Osteocyte (in vitro differentiated cells): ENCODE measurements at regions not wholly inside any gene's neighbourhood (a gene's known extent, or its start where the extent isn't known, plus 50 kb on each side); places are given as distances from the start of the nearest gene placed in this dataset.

Experiments
- DNase-seq: peaks from one replicate; pipeline ENCODE4 v3.0.0; 2021; ENCODE audit warnings: mixed read lengths; ENCODE audit not compliant: unreplicated experiment; ENCODE audit errors: extremely low spot score
- H3K27ac Mint-ChIP-seq: one replicate; pipeline ENCODE4 v1.8.0; 2021; ENCODE audit warnings: mild to moderate bottlenecking, mixed read lengths; ENCODE audit not compliant: unreplicated experiment
- H3K27me3 Mint-ChIP-seq: one replicate; pipeline ENCODE4 v1.8.0; 2021; ENCODE audit warnings: mixed read lengths; ENCODE audit not compliant: unreplicated experiment
- H3K36me3 Mint-ChIP-seq: one replicate; pipeline ENCODE4 v1.8.0; 2021; ENCODE audit warnings: mixed read lengths; ENCODE audit not compliant: unreplicated experiment
- H3K4me1 Mint-ChIP-seq: one replicate; pipeline ENCODE4 v1.8.0; 2021; ENCODE audit warnings: mixed read lengths; ENCODE audit not compliant: unreplicated experiment
- H3K4me3 Mint-ChIP-seq: one replicate; pipeline ENCODE4 v1.8.0; 2021; ENCODE audit warnings: mild to moderate bottlenecking, moderate library complexity, mixed read lengths; ENCODE audit not compliant: unreplicated experiment
- H3K9me3 Mint-ChIP-seq: one replicate; pipeline ENCODE4 v1.8.0; 2021; ENCODE audit warnings: mixed read lengths; ENCODE audit not compliant: unreplicated experiment
- CTCF ChIP-seq: fragments of 200-600 bp; sonication (generic); IDR thresholded peaks from 2 replicates; pipeline ENCODE4 v1.5.0; 2021; ENCODE audit warnings: antibody characterized with exemption, mild to moderate bottlenecking, moderate library complexity

DNA sequence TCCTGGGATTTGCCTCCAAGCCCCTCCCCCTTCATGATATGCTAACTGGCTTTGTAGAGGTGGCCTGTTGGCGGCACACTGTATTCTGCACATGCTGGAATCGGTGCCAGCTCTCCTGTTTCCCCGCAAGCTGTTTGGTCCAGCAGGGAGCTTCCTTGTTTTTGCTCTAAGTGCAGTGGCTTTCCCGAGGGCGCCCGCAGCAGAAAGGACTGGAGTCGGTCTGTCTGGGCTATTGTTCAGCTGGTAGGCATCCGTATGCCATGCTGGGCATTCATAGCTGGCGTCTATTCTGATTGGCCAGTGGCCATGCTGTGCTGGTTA is 88.9 kb upstream of the MED13L start:
- Mint-ChIP-seq H3K36me3 (no peaks in the 10 kb centered on the region), H3K4me1 (peaks cover 33% of the 10 kb centered on the region), H3K4me3 (no peak overlapping the region), H3K27me3 (no peaks in the 10 kb centered on the region), H3K27ac (no peak overlapping the region), H3K9me3 (no peaks in the 10 kb centered on the region)
- TF ChIP-seq CTCF: no peak
- DNase-seq: no peak

- no peak for TF ChIP-seq CTCF
- no peaks in the 10 kb centered on the region for H3K27me3 Mint-ChIP-seq
- H3K9me3 Mint-ChIP-seq: no peaks in the 10 kb centered on the region
- no peak overlapping the region for H3K27ac Mint-ChIP-seq
- no peak for DNase-seq
- H3K4me1 Mint-ChIP-seq: peaks cover 36% of the 10 kb centered on the region
- H3K4me3 Mint-ChIP-seq: no peak overlapping the region
- no peaks in the 10 kb centered on the region for H3K36me3 Mint-ChIP-seq
Measured at GRCh38 chr12:116366824-116367223, 89.3 kb upstream of the MED13L start.

- Mint-ChIP-seq H3K4me1 (peaks cover 43% of the 10 kb centered on the region), H3K36me3 (no peaks in the 10 kb centered on the region), H3K27ac (peak overlapping the region; percentile 71), H3K4me3 (no peak overlapping the region), H3K9me3 (no peaks in the 10 kb centered on the region), H3K27me3 (no peaks in the 10 kb centered on the region)
- no peak for TF ChIP-seq CTCF
- no peak for DNase-seq
Measured at GRCh38 chr12:116368196-116369194, 91.0 kb upstream of the MED13L start.

DNA sequence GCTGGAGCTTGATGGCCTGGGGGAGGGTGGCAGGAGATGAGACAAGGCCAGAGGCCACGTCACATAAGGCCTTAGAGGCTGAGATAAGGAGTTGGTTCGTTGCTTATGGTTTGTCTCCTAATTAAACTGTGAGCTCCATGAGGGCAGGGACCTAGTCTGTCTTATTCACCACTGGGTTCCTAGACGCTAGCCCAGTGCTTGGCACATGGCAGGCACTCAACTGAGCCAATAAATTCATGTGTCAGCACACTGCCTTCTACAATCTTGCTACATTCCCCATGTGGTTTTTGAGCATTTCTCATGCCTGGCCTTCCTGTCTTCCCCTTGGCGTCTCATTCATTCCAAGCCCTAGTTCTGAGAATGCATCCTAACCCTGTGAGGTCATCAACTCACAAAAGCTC is 92.5 kb upstream of the MED13L start:
- Mint-ChIP-seq H3K27me3 (no peaks in the 10 kb centered on the region), H3K4me3 (no peak overlapping the region), H3K27ac (peak overlapping the region; percentile 34), H3K36me3 (no peaks in the 10 kb centered on the region), H3K9me3 (no peaks in the 10 kb centered on the region), H3K4me1 (peaks cover 47% of the 10 kb centered on the region)
- DNase-seq: no peak
- no peak for TF ChIP-seq CTCF

DNA sequence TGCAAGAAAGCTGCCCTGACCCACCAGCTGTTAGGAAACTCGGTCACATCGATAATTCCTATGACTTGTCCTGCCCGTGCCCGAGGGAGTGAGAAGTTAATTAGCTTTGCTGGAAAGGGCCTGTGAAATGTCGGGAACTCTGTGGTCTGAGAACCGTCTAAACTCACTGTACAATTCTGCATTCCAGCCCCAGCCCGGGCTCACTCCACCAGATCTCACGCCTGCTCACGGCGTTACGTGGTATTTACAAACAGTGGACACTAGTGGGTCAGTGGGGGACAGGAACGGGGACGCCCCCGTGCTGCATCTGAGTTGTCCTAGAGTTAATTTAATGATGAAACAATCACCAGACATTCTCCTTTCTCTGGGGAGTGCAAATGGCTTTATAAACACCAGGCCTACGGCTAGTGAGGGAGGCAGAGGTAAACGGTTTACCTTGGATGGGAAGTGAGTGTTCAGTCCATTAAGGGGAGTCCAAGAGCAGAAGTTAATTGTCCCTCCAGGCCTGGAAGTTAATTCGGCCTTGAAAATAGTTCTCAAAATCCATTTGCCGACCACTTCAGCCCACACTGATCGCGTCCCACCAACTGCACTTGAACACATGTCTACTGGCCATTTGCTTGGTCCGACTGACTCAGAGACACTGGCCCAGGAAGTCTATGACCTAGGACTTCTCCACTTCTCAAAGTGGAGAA is 93.5 kb upstream of the MED13L start:
- H3K4me1 Mint-ChIP-seq: peaks cover 48% of the 10 kb centered on the region
- no peak for DNase-seq

More for the DNA sequence above, 93.5 kb upstream of the MED13L start:
- no peak for TF ChIP-seq CTCF
- Mint-ChIP-seq H3K9me3 (no peaks in the 10 kb centered on the region), H3K27ac (peak overlapping the region; percentile 70), H3K27me3 (no peaks in the 10 kb centered on the region), H3K4me3 (no peak overlapping the region), H3K36me3 (no peaks in the 10 kb centered on the region)
